OCI-LY3 (cell line): ENCODE measurements at regions not wholly inside any gene's neighbourhood (a gene's known extent, or its start where the extent isn't known, plus 50 kb on each side); places are given as distances from the start of the nearest gene placed in this dataset.

Experiments
- EZH2phosphoT487 ChIP-seq: fragments of 200-600 bp; shearing (Covaris generic); IDR thresholded peaks from 2 replicates; pipeline ENCODE4 v1.6.1; 2018; ENCODE audit warnings: antibody characterized with exemption, mixed run types, low read depth
- TF ChIP-seq, protein P1 (sequence below): fragments of 200-600, 300-600 bp; sonication (generic); IDR thresholded peaks from 2 replicates; pipeline ENCODE4 v1.5.1; 2014; ENCODE audit warnings: antibody characterized with exemption, low read length, low read depth

DNA sequence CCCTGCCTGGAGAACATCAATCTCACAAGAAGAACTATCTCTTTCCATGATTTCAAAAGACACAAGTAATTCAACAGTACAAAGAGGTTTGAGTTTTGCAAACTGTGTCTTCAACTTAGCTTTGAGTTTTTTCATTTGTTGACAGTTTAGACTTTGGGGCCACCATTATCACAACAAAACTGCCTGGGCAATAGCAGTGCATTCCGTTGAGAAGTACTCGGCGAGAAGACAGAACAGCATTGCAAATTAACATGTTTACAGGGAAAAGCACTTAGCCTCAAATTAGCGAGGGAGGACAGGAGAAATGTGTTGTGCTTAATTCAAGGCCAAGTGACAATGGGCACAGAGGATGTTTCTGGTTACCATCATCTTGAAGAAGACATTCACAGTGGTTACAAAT is 133.2 kb upstream of the MPPED2 start:
- TF ChIP-seq, protein P1, sequence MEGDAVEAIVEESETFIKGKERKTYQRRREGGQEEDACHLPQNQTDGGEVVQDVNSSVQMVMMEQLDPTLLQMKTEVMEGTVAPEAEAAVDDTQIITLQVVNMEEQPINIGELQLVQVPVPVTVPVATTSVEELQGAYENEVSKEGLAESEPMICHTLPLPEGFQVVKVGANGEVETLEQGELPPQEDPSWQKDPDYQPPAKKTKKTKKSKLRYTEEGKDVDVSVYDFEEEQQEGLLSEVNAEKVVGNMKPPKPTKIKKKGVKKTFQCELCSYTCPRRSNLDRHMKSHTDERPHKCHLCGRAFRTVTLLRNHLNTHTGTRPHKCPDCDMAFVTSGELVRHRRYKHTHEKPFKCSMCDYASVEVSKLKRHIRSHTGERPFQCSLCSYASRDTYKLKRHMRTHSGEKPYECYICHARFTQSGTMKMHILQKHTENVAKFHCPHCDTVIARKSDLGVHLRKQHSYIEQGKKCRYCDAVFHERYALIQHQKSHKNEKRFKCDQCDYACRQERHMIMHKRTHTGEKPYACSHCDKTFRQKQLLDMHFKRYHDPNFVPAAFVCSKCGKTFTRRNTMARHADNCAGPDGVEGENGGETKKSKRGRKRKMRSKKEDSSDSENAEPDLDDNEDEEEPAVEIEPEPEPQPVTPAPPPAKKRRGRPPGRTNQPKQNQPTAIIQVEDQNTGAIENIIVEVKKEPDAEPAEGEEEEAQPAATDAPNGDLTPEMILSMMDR, result no peak
- no peak for TF ChIP-seq EZH2phosphoT487
